Gastrocnemius medialis (tissue), 4 donors: ENCODE measurements at regions not wholly inside any gene's neighbourhood (a gene's known extent, or its start where the extent isn't known, plus 50 kb on each side); places are given as distances from the start of the nearest gene placed in this dataset.

Experiments
- ATAC-seq, 2 donors: fragments of 150-250 bp; one replicate each; pipeline ENCODE4 v1.9.1; 2016
- DNase-seq, 2 donors: peaks; one replicate each; pipeline ENCODE4 v3.0.0-alpha.2; 2019
- H3K27ac ChIP-seq, 4 donors: fragments of 200-600 bp; sonication (generic); 1 replicate in 1 of 4; 2 replicates in 3 of 4; pipeline ENCODE4 v1.5.1; 2016 to 2018; ENCODE audit warnings: mild to moderate bottlenecking in 2 of 4, moderate library complexity in 1 of 4
- H3K27me3 ChIP-seq, 3 donors: fragments of 200-600 bp; sonication (generic) in 2 of 3; 1 replicate in 1 of 3; 2 replicates in 2 of 3; pipeline versions ENCODE4 v1.5.1 to v1.6.0; 2016 to 2019; ENCODE audit warnings: mild to moderate bottlenecking in 1 of 3, moderate library complexity in 1 of 3
- H3K36me3 ChIP-seq, 2 donors: fragments of 200-600 bp; sonication (generic) in 1 of 2; one replicate each; pipeline ENCODE4 v1.5.1; 2017 to 2018
- H3K4me1 ChIP-seq, 2 donors: fragments of 200-600 bp; sonication (generic) in 1 of 2; one replicate each; pipeline ENCODE4 v1.5.1; 2016 to 2017; ENCODE audit warnings: mild to moderate bottlenecking in 2 of 2
- H3K4me3 ChIP-seq, 4 donors: fragments of 200-600 bp; sonication (generic) in 3 of 4; 1 replicate in 1 of 4; 2 replicates in 3 of 4; pipeline ENCODE4 v1.5.1; 2016 to 2019; ENCODE audit warnings: mild to moderate bottlenecking in 2 of 4
- H3K9me3 ChIP-seq, 3 donors: fragments of 200-600 bp; sonication (generic) in 2 of 3; 1 replicate in 1 of 3; 2 replicates in 2 of 3; pipeline ENCODE4 v1.5.1; 2016 to 2019
- POLR2A ChIP-seq, 2 donors: fragments of 450-650 bp; IDR thresholded peaks; one replicate each; pipeline ENCODE4 v1.6.1; 2017; ENCODE audit warnings: antibody characterized with exemption in 2 of 2, mild to moderate bottlenecking in 2 of 2, moderate library complexity in 2 of 2
- in situ Hi-C, 4 donors: fragments of 200-750 bp; cut with MboI; loops; one replicate each; pipeline versions ENCODE4 v1.15.0 to v1.8.0; 2017; ENCODE audit warnings: low sequenced_read_pairs in 4 of 4
- intact Hi-C: fragments of 100-400 bp; cut with DNase I; formaldehyde crosslinking; loops from one replicate; pipeline ENCODE4 v1.15.1; 2023; ENCODE audit warnings: low total_unique reads
- TF ChIP-seq, protein P1 (sequence below), 5 experiments: fragments of 450-650 bp in 3 of 5; fragments of 200-600 bp in 2 of 5; sonication (generic) in 2 of 5; IDR thresholded peaks in 4 of 5; conservative IDR thresholded peaks in 1 of 5; 1 replicate in 4 of 5; 2 replicates in 1 of 5; pipeline ENCODE4 v1.5.1; 2016 to 2019; ENCODE audit warnings: antibody characterized with exemption in 5 of 5, mild to moderate bottlenecking in 3 of 5, moderate library complexity in 3 of 5

DNA sequence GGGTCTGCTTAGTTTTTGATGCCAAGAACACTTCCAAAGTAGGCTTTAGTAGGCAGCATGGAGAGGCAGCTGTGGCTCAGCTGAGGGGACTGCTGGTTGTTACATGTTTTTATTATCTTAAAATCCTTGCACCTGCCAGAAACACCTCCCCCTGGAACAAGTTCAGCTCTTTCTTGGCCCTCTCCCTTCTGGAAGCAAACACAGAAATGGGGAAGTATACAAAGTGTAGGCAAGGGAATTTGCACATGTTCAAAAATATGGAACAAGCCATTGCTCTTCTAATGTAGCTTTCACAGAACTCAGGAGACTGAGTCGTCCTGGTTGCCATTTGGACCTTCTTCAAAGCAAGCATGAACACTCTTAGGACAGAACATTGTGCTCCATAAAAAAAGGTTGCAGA is 169.1 kb upstream of the SEMA6D start:
- Histone ChIP-seq H3K36me3 (no peaks in the 10 kb centered on the region), H3K4me1 (no peaks in the 10 kb centered on the region), H3K9me3 (no peaks in the 10 kb centered on the region), H3K4me3 (no peak overlapping the region), H3K27ac (no peak overlapping the region), H3K27me3 (no peaks in the 10 kb centered on the region)
- TF ChIP-seq, protein P1, sequence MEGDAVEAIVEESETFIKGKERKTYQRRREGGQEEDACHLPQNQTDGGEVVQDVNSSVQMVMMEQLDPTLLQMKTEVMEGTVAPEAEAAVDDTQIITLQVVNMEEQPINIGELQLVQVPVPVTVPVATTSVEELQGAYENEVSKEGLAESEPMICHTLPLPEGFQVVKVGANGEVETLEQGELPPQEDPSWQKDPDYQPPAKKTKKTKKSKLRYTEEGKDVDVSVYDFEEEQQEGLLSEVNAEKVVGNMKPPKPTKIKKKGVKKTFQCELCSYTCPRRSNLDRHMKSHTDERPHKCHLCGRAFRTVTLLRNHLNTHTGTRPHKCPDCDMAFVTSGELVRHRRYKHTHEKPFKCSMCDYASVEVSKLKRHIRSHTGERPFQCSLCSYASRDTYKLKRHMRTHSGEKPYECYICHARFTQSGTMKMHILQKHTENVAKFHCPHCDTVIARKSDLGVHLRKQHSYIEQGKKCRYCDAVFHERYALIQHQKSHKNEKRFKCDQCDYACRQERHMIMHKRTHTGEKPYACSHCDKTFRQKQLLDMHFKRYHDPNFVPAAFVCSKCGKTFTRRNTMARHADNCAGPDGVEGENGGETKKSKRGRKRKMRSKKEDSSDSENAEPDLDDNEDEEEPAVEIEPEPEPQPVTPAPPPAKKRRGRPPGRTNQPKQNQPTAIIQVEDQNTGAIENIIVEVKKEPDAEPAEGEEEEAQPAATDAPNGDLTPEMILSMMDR (IDR thresholded peaks at IDR 0.05 in 4 of 5, conservative IDR thresholded peaks at IDR 0.05 in 1 of 5), result no peak
- no peak for TF ChIP-seq POLR2A (IDR thresholded peaks at IDR 0.05)
- DNase-seq (no peak), ATAC-seq (no peak)
- in situ Hi-C loops (no loop called here), intact Hi-C loops (no loop called here)

DNA sequence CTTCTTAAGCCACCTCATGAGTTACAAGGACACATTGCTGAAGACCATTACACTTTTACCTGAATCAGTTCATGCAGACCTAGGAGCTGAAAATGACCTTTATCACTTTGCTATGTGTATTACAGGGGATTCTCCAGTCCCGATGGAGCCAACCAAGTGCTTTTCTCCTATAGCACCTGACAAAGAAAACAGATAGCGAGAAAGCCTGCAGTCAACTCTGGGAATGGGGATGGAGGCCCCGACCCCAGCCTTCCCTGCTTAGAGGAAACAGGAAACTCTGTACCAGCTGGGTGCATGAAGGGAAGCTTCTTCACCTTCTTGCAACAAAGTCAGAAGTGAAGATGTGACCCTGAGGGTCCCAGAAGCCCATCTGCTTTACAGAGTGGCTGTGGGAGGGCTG is 168.3 kb upstream of the SEMA6D start:
- no peaks in the 10 kb centered on the region for H3K4me1 ChIP-seq
- ATAC-seq (no peak), DNase-seq (no peak)
- no peaks in the 10 kb centered on the region for H3K27me3 ChIP-seq
- no peak for TF ChIP-seq POLR2A (IDR thresholded peaks at IDR 0.05)
- TF ChIP-seq, protein P1 (IDR thresholded peaks at IDR 0.05 in 4 of 5, conservative IDR thresholded peaks at IDR 0.05 in 1 of 5), result no peak
- H3K4me3 ChIP-seq, result no peak overlapping the region
- no peaks in the 10 kb centered on the region for H3K36me3 ChIP-seq
- intact Hi-C loops, result no loop called here
- in situ Hi-C loops, result no loop called here
- no peaks in the 10 kb centered on the region for H3K9me3 ChIP-seq
- no peak overlapping the region for H3K27ac ChIP-seq

DNA sequence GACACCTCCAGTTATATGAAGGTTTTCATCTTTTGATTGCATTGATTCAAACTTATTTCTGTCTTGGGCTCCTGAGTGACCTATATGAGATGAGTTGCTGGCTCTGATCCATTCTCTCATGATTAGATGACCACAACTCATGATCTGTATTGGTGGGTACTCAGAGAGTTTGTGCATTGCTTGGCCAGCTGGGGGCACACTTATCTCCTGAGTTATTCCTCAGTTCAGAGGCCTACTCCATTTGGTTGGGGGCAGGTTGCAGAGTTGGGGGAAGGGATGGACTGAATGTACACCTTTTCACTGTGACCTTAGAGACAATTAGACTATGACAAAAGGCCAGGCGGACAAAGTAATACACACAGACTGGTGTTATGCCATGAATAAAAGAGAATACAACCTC is 166.2 kb upstream of the SEMA6D start:
- TF ChIP-seq, protein P1 (IDR thresholded peaks at IDR 0.05 in 4 of 5, conservative IDR thresholded peaks at IDR 0.05 in 1 of 5), result no peak
- no peak for TF ChIP-seq POLR2A (IDR thresholded peaks at IDR 0.05)
- Histone ChIP-seq H3K4me1 (no peaks in the 10 kb centered on the region), H3K4me3 (no peak overlapping the region), H3K36me3 (no peaks in the 10 kb centered on the region), H3K9me3 (no peaks in the 10 kb centered on the region), H3K27ac (no peak overlapping the region), H3K27me3 (no peaks in the 10 kb centered on the region)
- ATAC-seq (no peak), DNase-seq (no peak)
- in situ Hi-C loops (no loop called here), intact Hi-C loops (no loop called here)

DNA sequence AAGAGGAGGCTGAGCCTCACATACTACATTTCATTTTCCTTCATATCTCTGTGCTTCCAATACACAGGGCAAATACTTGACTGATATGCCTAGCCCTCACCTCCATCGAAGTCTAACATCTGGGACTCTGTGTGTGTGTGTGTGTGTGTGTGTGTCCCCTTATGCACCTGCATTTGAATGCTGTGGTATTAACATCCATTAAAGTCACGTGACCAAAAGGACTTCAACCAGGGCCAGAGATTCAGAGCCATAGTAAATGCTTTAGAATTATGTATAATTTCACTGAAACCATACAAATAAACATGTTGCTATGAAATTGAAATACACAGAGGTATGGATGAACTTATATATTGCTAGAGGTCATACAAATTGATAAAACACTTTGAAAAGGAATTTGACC is 165.8 kb upstream of the SEMA6D start:
- no peak for TF ChIP-seq POLR2A (IDR thresholded peaks at IDR 0.05)
- TF ChIP-seq, protein P1 (IDR thresholded peaks at IDR 0.05 in 4 of 5, conservative IDR thresholded peaks at IDR 0.05 in 1 of 5), result no peak
- Histone ChIP-seq H3K9me3 (no peaks in the 10 kb centered on the region), H3K27ac (no peak overlapping the region), H3K4me1 (no peaks in the 10 kb centered on the region), H3K27me3 (no peaks in the 10 kb centered on the region), H3K36me3 (no peaks in the 10 kb centered on the region), H3K4me3 (no peak overlapping the region)
- intact Hi-C loops, result no loop called here
- in situ Hi-C loops, result no loop called here
- DNase-seq, result no peak
- ATAC-seq, result no peak

DNA sequence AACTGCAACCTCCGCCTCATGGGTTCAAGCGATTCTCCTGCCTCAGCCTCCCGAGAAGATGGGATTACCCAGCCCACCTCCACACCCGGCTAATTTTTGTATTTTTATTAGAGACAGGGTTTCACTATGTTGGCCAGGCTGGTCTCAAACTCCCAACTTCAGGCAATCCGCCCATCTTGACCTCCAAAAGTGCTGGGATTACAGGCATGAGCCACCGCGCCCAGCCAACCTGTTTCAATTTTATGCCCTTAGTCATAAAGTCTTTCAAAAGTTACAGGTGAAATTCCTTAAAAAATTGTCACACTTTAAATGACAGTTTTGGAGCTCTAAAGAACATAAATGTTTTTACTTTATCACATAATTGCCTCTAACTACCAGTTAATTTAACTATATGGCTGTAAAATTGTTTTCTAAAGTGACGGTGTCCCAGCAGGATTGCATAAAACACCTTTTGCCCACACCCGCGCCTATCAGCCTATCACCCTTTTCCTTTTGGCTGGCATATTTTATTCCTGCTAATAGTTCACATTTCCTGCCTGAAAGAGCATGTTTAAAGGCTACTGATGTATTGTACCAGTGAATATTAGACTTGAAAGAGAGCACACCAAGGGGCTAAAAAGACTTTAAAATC is 164.2 kb upstream of the SEMA6D start:
- Histone ChIP-seq H3K27ac (no peak overlapping the region), H3K27me3 (no peaks in the 10 kb centered on the region), H3K4me1 (no peaks in the 10 kb centered on the region), H3K9me3 (no peaks in the 10 kb centered on the region), H3K4me3 (no peak overlapping the region), H3K36me3 (no peaks in the 10 kb centered on the region)
- ATAC-seq (no peak), DNase-seq (no peak)
- TF ChIP-seq POLR2A (IDR thresholded peaks at IDR 0.05), result no peak
- in situ Hi-C loops, result no loop called here
- intact Hi-C loops, result no loop called here
